AG04450 (cell line): ENCODE measurements at regions not wholly inside any gene's neighbourhood (a gene's known extent, or its start where the extent isn't known, plus 50 kb on each side); places are given as distances from the start of the nearest gene placed in this dataset.
"Not testable (repeated sequence)": the region's sequence is repeated elsewhere in the genome, so short reads cannot be mapped to it uniquely, and the experiment has no call there.

Experiments
- CTCF ChIA-PET: fragments of 300-600, 350-600 bp; formaldehyde crosslinking; extraction: SDS; loops from one replicate; lab custom pipeline; 2022; ENCODE audit warnings: antibody characterized with exemption, inconsistent platforms; lab: Charles Lee
- POLR2A ChIA-PET: fragments of 350-600 bp; formaldehyde crosslinking; extraction: SDS; loops from one replicate; lab custom pipeline; 2021; ENCODE audit warnings: antibody characterized with exemption, inconsistent platforms; lab: Yijun Ruan, JAX
- DNase-seq: peaks from one replicate; pipeline ENCODE4 v3.0.0-alpha.2; 2011; ENCODE audit warnings: low read depth, low spot score
- H3K27ac ChIP-seq: one replicate; pipeline ENCODE4 v1.5.1; 2012; ENCODE audit warnings: low read depth, low read length, control low read depth
- H3K27me3 ChIP-seq: one replicate; pipeline ENCODE4 v1.6.0; 2012; ENCODE audit warnings: low read length; ENCODE audit not compliant: control insufficient read depth, insufficient read depth
- H3K4me3 ChIP-seq: 2 replicates; pipeline ENCODE4 v1.5.1; 2011; ENCODE audit warnings: mild to moderate bottlenecking, low read depth, low read length, control low read depth
- H3K9me3 ChIP-seq: 2 replicates; pipeline ENCODE4 v1.5.1; 2012; ENCODE audit warnings: low read length; ENCODE audit not compliant: control insufficient read depth, insufficient read depth
- CTCF ChIP-seq: IDR thresholded peaks from 2 replicates; pipeline ENCODE4 v1.5.1; 2011; ENCODE audit warnings: low read depth, low read length, control low read depth, inconsistent platforms

- no peak for TF ChIP-seq CTCF
- ChIA-PET CTCF (no interaction called here), POLR2A (no interaction called here)
- Histone ChIP-seq H3K9me3 (no peaks in the 10 kb centered on the region), H3K27ac (no peak overlapping the region), H3K4me3 (no peak overlapping the region), H3K27me3 (no peaks in the 10 kb centered on the region)
- DNase-seq, result no peak
These were observed 79.6 kb upstream of the OTOGL start for GRCh38 chr12:80019691-80020090.

GRCh38 chr12:80018119-80018518, 81.2 kb upstream of the OTOGL start:
- TF ChIP-seq CTCF, result no peak
- Histone ChIP-seq H3K27ac (no peak overlapping the region), H3K9me3 (no peaks in the 10 kb centered on the region), H3K4me3 (no peak overlapping the region), H3K27me3 (no peaks in the 10 kb centered on the region)
- no peak for DNase-seq
- ChIA-PET POLR2A (no interaction called here), CTCF (no interaction called here)

GRCh38 chr12:80017261-80017870, 82.0 kb upstream of the OTOGL start:
- no peak for TF ChIP-seq CTCF
- CTCF ChIA-PET, result interaction anchor here (0.7 kb wide), 1 partner anchor 29 kb away, joined by 6 read pairs; no protein-coding TSS in a partner anchor
- Histone ChIP-seq H3K9me3 (no peaks in the 10 kb centered on the region), H3K27me3 (no peaks in the 10 kb centered on the region), H3K4me3 (no peak overlapping the region), H3K27ac (no peak overlapping the region)
- DNase-seq, result no peak
- POLR2A ChIA-PET, result no interaction called here

GRCh38 chr12:80016684-80017083, 81.8 kb upstream of the PPP1R12A start:
- DNase-seq, result no peak
- H3K27me3 ChIP-seq, result no peaks in the 10 kb centered on the region
- H3K9me3 ChIP-seq, result no peaks in the 10 kb centered on the region
- no peak overlapping the region for H3K27ac ChIP-seq
- CTCF ChIA-PET, result interaction anchor here (0.7 to 1.0 kb wide), 2 partner anchors 25 to 28 kb away, joined by 3 to 6 read pairs; no protein-coding TSS in a partner anchor
- POLR2A ChIA-PET, result no interaction called here
- TF ChIP-seq CTCF, result no peak
- H3K4me3 ChIP-seq, result no peak overlapping the region

GRCh38 chr12:80015660-80016059, 80.8 kb upstream of the PPP1R12A start:
- DNase-seq, result no peak
- no peak overlapping the region for H3K4me3 ChIP-seq
- no peak for TF ChIP-seq CTCF
- no peak overlapping the region for H3K27ac ChIP-seq
- POLR2A ChIA-PET, result no interaction called here
- no peaks in the 10 kb centered on the region for H3K9me3 ChIP-seq
- no peaks in the 10 kb centered on the region for H3K27me3 ChIP-seq
- CTCF ChIA-PET, result interaction anchor here (1.0 kb wide), 1 partner anchor 26 kb away, joined by 3 read pairs; no protein-coding TSS in a partner anchor

GRCh38 chr12:80003744-80004143, 68.8 kb upstream of the PPP1R12A start:
- H3K9me3 ChIP-seq, H3K4me3 ChIP-seq, H3K27ac ChIP-seq, DNase-seq, POLR2A ChIA-PET, H3K27me3 ChIP-seq: not testable (repeated sequence)
- CTCF ChIA-PET, result interaction anchor here (0.6 kb wide), 1 partner anchor 770 kb away, joined by 5 read pairs; no protein-coding TSS in a partner anchor
